GM21381 (cell line): ENCODE measurements at regions not wholly inside any gene's neighbourhood (a gene's known extent, or its start where the extent isn't known, plus 50 kb on each side); places are given as distances from the start of the nearest gene placed in this dataset.
"Not testable (repeated sequence)": the region's sequence is repeated elsewhere in the genome, so short reads cannot be mapped to it uniquely, and the experiment has no call there.

ENCODE experiments used
- ATAC-seq: cut with Tn5 transposase; IDR thresholded peaks from one replicate; pipeline ENCODE4 v1.9.1; 2021; ENCODE audit warnings: mild to moderate bottlenecking, moderate library complexity; ENCODE audit not compliant: unreplicated experiment

DNA sequence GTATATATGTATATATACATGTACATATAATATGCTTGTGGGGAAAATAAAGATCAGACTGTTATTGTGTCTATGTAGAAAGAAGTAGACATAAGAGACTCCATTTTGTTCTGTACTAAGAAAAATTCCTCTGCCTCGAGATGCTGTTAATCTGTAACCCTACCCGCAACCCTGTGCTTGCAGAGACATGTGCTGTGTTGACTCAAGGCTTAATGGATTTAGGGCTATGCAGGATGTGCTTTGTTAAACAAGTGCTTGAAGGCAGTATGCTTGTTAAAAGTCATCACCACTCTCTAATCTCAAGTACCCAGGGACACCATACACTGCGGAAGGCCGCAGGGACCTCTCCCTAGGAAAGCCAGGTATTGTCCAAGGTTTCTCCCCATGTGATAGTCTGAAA lies 972.9 kb downstream of the GALC start:
- not testable (repeated sequence) for ATAC-seq

DNA sequence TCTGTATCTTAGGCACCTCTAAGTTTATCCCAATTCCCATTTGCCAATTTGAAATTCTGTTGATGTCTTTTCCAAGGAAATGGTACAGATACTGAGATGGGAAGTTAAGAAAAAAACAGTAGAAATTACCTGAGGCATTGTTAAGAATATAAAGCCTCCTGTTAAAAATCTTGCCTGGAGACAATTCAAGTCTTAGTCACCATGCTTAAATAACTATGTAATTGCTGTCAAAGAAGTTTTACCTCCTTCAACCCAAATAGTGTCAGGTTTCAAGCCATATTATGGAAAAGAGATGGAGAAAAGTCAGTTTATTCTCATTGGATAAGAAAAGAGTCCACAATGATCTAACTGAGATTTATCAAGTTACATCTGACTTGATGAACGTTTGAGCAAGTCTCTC lies 974.7 kb downstream of the GALC start:
- ATAC-seq = no peak

DNA sequence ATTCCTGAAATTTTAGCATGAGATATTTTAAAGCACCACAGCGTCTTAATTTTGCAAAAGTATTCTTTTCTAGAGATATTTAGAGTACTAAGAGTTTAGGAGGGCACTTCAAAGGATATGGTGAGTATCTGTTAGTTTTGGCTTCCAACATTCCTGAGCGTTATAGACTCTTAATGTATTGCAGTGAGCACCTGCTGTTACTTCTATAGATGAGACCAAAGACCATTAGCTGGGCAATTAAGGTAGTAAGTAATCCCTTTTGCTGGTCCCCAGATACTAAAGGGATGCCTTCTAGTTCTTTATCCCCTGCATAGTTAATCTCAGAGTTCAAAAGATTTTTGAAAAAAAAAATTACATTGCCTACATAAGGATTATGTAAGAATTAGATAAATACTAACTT lies 975.6 kb downstream of the GALC start:
- ATAC-seq = no peak

DNA sequence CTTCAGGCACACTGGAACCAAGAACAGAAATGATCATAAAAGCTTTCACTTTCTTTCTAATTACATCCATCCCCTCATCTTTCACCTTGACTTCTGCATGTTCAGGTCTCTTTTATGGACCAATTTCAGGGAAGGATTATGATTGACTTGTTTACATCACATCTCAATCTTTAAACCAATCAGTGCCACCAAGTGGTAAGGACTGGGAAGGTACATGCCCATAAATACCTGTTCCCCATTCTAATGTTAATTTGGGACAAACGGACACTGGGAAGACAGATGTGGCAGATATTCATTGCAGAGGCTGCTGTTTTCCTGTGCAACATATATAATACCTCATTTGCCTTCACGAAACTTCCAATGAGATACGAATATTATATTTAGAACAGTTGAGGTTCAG lies 978.1 kb downstream of the GALC start:
- ATAC-seq = no peak

DNA sequence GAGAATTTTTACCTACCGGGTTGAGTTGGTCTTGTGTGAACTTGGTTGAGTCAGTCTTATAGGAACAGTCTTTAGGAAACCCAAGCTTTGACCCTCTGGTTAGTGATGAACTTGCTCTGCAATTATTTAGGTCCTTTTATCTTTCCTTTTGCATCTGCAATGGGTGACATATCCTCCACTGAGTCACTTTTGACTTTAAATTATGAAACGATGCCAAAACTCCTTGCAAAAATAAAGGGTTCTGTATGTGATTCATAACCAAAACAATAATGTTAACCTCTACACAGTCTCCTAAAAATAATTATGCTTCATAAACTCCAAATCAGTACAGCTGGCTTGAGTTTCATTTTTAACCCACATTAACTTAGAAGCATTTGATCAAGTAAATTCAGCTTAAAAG lies 979.4 kb downstream of the GALC start:
- ATAC-seq = no peak

DNA sequence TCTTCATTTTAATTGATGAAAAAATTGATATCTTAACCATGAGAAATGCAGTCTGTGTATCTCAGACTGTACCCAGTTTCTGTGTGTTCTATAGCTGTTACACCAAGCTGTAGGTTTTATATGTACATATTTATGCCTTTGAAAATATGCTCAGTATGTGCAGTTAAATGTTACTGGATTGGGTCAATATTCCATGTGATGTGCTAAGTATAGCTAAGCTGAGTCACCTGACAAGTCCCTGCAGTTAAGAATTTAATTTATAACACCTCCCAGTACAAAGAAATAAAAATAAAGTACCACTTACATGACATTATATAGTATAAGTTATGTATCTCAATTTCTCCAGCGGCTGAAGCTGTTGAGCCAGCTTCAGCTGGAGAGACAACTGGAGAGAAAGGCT lies 984.0 kb downstream of the GALC start:
- ATAC-seq = no peak

DNA sequence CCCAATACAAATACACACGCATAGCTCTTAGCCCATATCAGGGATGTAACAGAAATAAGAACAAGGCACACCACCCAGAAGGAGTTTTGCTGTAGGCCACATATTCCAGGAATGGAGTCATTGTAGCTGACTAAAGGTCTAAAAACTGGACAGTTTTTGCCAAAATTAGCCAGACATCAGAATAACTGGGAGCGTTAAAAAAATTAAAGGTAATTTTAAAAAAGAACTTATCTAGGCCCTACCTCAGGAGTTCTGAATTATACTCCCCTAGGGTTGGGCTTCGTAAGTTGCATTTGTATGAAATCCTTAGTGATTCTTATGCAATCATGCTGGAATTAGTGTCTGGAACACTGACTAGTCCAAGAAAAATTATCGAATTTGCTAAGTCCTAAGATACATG lies 987.7 kb downstream of the GALC start:
- ATAC-seq = no peak

DNA sequence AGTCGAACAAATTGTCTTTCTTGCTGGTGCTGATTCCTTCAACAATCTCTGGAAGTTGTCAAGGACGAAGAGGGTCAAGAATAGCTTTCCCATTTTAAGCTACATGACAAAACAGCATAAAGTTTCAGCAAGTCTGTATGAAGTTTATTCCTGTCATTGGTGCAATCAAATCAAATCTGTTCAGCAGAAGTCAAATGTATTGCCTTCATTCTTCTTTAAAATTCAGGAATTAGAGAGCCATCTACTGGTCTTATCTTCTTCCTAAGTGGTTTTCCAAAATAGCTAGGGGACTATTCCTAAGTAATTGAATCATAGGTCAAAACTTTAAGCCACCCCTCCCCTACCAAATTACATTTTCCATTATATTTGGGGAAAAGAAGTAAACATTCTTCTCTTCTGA lies 990.2 kb downstream of the GALC start:
- ATAC-seq = no peak

DNA sequence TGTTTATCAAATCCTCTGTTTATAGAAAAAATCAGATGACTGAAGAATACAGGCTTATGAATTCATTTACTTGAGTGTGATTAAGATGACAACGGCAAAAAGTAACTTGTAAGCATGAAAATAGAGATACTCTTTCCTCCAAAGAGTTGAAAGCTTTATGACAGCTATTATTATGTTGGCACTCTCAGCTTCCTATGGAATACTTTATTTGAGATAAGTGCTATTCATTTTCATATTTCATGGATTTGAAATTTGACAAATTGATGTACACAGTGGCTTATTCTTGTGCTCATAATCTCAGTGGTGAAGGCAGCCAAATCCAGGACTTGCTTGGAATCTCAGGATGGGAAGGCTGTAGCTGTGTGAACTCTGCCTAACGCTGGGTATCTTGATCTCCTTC lies 991.6 kb downstream of the GALC start:
- ATAC-seq = no peak

DNA sequence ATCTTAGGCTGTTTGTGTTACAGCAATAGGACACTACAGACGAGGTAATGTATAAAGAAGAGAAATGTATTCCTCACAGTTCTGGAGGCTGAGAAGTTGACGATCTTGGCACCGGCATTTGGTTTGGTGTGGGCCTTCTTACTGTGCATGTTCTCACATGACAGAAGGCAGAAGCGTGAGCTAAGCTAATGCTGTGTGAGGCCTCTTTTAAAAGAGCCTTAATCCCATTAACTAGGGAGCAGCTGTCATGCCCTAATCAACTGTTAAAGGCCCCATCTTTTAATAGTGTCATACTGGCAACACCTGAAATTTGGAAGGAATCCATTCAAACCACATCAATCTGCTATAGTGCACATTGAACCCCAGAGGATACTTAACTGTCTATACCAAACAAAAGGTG lies 992.9 kb downstream of the GALC start:
- ATAC-seq = no peak

DNA sequence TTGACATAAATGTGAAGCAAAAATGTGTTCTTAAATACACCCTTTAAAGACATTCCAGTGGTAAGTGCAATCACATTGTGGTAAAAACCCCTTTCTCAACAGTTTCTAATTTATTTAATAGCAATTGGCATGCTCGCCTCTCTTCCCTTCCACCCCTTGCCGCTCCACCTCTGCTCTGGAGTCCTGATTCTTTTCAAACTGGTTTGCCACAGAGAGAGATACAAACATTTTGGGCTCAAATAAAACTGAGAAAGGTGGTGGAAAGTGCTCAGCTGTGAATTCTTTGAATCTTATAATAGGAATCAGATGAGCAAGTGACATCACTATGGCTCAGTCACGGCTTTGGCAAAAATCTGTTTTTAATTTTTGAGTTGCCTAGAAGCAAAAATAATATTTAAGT lies 993.9 kb downstream of the GALC start:
- no peak for ATAC-seq

DNA sequence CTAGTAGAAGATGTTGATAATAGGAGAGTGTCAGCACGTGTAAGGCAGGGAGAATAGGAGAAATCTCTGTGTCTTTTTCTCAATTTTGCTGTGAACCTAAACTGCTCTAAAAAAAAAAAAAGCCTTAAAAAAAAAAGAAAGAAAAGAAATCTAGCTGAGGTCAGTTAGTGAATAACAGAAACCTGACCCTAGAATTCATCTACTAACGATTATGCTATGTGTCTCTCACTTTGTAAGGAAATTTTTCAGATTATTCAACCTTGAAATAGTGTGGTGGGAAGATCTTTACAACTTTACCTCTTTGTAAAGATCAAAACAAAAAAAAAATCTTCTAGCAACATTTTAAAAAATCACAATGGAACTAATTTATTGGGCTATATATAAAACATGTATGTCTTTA lies 995.7 kb downstream of the GALC start:
- ATAC-seq = no peak

DNA sequence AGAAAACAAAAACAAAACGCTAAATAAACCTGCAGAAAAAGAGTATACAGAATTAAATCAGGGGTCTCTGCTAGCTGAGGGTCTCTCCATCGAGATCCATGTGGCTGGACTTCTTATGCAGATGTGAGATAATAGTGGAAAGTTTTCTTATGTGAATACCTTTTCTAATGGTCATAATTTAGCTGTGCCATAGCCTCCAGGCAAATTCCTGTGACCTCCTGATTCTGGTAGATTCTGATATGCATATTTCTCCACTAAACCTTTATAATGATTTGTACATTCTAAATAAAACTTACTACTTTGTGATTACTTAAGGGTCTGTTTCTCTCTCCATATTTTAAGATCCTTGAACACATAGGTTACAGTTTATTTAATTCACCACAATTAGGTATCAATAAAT lies 1002.6 kb downstream of the GALC start:
- ATAC-seq = no peak

DNA sequence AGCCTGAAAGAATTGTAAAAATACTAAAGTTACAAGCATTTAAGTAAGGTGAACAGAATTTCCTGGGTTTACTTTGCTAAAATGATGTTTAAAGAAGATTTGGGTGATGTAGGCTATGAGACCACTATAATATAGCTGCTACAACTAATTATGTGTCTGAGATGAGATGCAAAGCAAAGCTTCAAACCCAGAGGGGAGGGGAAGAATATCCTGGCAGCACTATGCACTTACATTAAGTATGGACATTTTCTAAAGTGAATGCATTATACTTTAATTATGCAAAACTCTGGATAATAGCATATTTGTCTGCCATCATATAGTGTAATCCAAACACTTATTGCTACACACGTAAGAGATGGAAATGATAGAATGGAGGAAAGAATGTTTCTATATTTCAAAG lies 1003.7 kb downstream of the GALC start:
- ATAC-seq = no peak

DNA sequence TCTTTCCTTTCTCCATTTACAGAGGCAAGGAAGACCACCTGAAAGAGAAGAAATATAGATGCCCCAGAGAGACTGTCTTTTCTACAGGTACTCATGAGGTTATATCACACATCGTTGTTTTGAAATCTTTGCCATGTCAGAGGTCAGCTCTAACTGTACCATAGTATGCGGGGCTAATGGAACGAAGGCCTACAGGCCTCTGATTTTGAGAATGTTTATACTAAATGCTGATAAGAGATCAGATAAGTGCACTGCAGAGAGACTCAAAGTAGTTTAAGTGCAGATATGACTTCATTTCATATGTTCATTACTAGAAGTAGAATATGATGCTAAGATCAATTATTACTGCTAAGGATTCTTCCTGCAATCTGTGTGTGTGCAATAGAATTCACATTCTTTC lies 1005.0 kb downstream of the GALC start:
- no peak for ATAC-seq

DNA sequence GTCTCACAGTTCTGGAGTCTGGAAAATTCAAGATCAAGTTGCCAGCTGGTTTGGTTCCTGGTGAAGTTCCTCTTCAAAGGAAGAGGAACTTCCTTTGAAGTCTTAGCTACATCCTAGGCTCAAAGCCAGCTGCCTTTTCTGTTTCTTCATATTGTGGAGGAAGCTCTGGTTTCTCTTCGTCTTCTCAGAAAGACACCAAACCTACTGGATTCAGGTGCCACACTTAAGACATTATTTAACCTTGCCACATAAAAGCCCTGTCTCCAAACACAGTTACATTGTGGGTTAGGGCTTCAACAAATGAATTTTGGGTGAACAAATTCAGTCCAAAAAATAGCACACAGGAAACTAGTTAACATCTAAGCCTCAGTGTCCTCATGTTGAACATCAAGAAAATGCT lies 1019.8 kb downstream of the GALC start:
- no peak for ATAC-seq

DNA sequence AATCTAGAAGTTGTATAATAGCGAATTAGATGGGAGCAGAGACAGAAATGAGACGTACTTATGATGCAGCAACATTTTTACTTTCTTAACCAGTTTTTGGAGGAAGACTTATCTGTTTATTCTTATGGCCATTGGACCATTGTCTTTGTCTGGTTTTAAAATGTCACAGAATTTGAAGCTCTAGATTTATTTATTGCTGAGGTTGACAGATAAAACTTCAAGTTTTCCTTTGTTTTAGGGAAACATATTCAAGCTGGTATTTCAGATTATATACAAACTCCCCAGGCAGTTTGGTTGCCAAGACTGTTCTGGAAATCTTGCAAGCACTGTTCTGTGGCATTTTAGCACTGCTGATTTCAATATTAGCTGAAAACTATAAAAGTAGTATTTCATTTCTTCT lies 1021.7 kb downstream of the GALC start:
- no peak for ATAC-seq

DNA sequence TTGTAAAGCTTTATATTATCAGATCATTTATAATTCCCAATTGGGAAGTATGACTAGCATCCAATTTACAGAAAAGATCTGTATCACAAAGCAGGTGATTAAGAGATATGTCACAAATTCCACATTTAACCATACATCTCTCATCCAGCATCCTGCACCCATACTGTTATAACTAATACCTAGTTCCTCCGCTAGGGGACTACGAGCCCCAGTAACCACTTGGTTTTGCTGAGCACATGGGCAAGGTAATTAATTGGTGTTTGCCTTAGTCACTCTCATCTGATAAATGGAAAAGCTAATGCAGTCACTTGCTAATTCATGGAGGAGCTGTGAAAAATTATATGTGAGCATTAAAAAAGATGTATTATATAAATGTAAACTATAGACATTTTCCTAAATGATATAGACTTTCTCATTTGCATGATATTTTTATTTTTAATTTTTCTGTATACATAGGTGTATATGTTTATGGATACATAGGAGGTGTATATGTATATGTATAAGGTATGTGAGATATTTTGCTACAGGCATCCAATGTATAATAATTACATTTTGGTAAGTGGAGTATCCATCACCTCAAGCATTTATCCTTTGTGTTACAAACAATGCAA lies 1031.8 kb downstream of the GALC start:
- ATAC-seq = no peak

DNA sequence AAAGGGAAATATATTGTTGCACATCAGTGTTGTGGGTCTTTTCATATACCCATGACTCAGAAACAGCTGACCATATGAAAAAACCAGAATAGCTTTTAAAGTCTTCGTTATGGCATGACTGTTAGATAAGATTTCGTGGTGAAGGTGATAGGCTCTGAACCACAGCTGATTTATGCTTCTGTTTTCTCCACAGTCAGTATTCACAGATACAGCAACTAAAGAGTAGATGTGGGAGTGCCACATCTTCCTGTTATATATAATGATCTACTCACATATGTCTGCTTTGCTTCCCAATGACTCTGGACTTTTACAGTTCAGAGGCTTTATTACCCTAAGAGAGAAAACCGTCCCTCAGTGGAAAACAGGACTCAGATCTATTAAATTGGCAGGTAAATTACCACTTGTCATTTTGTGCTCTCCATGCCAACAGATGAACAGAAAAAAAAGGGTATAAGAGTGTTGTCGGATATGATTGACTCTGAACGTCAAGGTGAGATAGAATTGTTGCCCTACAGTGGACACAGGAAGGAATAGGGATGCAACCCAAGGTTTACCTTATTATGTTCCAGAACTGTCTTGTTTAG lies 1037.1 kb downstream of the GALC start:
- no peak for ATAC-seq

DNA sequence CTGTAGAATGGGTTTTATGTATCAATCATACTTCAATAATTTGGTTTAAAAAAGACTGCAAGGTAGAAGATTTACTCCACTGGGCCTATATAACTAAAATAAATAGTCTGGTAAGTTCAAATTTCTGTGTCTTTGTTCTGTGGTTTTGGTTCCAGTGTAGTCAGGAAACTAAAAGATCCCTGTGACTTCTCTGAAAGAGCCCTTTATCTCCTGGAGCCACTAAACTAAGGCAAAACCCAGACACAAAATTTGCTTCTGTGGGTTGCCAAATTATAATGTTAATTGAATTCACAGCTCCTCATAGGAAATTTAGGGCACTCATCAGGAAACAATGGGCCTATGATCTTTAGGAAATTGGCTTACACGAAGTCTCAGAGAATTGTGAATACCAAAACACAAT lies 1038.4 kb downstream of the GALC start:
- no peak for ATAC-seq

DNA sequence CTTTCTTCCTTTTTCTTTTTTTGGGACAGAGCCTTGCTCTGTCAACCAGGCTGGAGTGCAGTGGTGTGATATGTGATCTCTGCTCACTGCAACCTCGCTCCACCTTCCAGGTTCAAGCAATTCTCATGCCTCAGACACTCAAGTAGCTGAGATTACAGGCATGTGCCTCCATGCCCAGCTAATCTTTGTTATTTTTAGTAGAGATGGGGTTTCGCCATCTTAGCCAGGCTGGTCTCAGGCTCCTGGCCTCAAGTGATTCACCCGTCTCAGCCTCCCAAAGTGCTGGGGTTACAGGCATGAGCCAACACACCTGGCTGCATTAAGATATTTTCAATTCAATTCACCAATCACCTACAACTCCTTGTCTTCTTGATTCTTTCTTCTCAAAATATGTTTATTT lies 1046.5 kb downstream of the GALC start:
- no peak for ATAC-seq

DNA sequence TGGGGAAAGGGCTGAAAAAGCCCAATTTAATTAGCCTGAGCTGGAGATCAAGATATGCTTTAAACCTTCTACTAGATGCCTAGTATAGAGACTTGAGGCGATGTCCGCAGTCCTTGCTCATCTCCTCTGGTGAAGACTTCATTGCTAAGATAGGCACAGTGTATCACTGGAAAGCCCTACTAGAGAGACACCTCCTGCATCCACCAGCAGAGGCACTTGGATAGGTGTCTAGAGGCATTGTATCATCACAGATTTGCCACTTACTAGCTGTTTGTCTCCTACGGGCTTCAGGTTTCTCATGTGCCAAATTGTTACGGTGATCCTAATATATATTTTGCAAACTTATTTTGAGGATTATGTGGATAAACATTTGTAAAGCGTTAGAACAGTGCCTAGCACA lies 1048.5 kb downstream of the GALC start:
- ATAC-seq = no peak
